Fibroblast of lung (primary cell): ENCODE measurements at regions not wholly inside any gene's neighbourhood (a gene's known extent, or its start where the extent isn't known, plus 50 kb on each side); places are given as distances from the start of the nearest gene placed in this dataset.

Experiments used
- EZH2 ChIP-seq: IDR thresholded peaks from 2 replicates; pipeline ENCODE4 v1.5.1; 2012; ENCODE audit warnings: low read length, control low read depth, mild to moderate bottlenecking; ENCODE audit errors: missing control alignments
- TF ChIP-seq, protein P1 (sequence below), 2 donors: IDR thresholded peaks in 1 of 2; conservative IDR thresholded peaks in 1 of 2; 1 replicate in 1 of 2; 2 replicates in 1 of 2; pipeline ENCODE4 v1.5.1; 2011 to 2012; ENCODE audit warnings: low read length in 2 of 2, control low read depth in 1 of 2, inconsistent platforms in 1 of 2, low read depth in 1 of 2, mild to moderate bottlenecking in 1 of 2

DNA sequence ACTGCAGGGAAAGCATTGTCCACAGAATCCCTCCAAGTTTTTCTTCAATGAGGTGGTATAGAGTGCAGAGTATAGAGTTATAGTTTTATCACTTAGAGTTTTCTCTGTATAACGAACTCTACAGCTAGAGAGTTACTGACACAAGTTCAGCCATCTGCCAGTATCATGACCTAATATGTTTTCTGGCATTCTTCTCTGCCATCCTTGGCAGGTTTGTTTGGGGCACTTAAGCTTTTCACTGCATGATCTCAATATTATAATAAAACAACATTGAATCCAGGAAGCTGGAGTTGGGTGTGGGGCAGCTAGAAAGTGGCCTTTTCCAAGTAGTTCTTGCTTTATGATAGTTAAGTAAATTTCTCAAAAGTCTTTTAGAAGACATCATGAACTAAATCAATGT, 743.5 kb upstream of the ARPP21 start:
- TF ChIP-seq, protein P1, sequence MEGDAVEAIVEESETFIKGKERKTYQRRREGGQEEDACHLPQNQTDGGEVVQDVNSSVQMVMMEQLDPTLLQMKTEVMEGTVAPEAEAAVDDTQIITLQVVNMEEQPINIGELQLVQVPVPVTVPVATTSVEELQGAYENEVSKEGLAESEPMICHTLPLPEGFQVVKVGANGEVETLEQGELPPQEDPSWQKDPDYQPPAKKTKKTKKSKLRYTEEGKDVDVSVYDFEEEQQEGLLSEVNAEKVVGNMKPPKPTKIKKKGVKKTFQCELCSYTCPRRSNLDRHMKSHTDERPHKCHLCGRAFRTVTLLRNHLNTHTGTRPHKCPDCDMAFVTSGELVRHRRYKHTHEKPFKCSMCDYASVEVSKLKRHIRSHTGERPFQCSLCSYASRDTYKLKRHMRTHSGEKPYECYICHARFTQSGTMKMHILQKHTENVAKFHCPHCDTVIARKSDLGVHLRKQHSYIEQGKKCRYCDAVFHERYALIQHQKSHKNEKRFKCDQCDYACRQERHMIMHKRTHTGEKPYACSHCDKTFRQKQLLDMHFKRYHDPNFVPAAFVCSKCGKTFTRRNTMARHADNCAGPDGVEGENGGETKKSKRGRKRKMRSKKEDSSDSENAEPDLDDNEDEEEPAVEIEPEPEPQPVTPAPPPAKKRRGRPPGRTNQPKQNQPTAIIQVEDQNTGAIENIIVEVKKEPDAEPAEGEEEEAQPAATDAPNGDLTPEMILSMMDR (conservative IDR thresholded peaks at IDR 0.05 in 1 of 2, IDR thresholded peaks at IDR 0.05 in 1 of 2; ENCODE audit: low read depth in 1 of 2, low read length in 2 of 2): no peak
- no peak for TF ChIP-seq EZH2
